Duodenal mucosa (tissue), 2 donors: ENCODE measurements at regions not wholly inside any gene's neighbourhood (a gene's known extent, or its start where the extent isn't known, plus 50 kb on each side); places are given as distances from the start of the nearest gene placed in this dataset.

ENCODE experiments used
- H3K27ac ChIP-seq: one replicate; pipeline ENCODE4 v1.7.0; 2013; ENCODE audit warnings: low read depth, low read length
- H3K27me3 ChIP-seq, 2 donors: one replicate each; pipeline ENCODE4 v1.7.0; 2013; ENCODE audit warnings: low read length in 2 of 2, control low read depth in 1 of 2; ENCODE audit not compliant: insufficient read depth in 2 of 2, control insufficient read depth in 1 of 2
- H3K36me3 ChIP-seq, 2 donors: one replicate each; pipeline ENCODE4 v1.7.0; 2013; ENCODE audit warnings: low read length in 2 of 2, control low read depth in 1 of 2; ENCODE audit not compliant: insufficient read depth in 2 of 2, control insufficient read depth in 1 of 2
- H3K4me1 ChIP-seq, 2 donors: one replicate each; pipeline ENCODE4 v1.7.0; 2013; ENCODE audit warnings: low read length in 2 of 2, control low read depth in 1 of 2; ENCODE audit not compliant: insufficient read depth in 2 of 2, control insufficient read depth in 1 of 2
- H3K4me3 ChIP-seq, 2 donors: one replicate each; pipeline ENCODE4 v1.7.0; 2013; ENCODE audit warnings: low read length in 2 of 2, low read depth in 1 of 2
- H3K9ac ChIP-seq, 2 donors: one replicate each; pipeline ENCODE4 v1.7.0; 2013; ENCODE audit warnings: low read length in 2 of 2, low read depth in 1 of 2
- H3K9me3 ChIP-seq, 2 donors: one replicate each; pipeline ENCODE4 v1.7.0; 2013; ENCODE audit warnings: low read length in 2 of 2, control low read depth in 1 of 2; ENCODE audit not compliant: control insufficient read depth in 1 of 2

GRCh38 chr2:129732630-129733026, 246.8 kb upstream of the RAB6C start:
- no peaks in the 10 kb centered on the region for H3K36me3 ChIP-seq
- H3K27ac ChIP-seq = no peak overlapping the region
- no peak overlapping the region for H3K4me3 ChIP-seq
- H3K27me3 ChIP-seq = no peaks in the 10 kb centered on the region
- H3K9ac ChIP-seq = no peak overlapping the region
- no peaks in the 10 kb centered on the region for H3K9me3 ChIP-seq
- H3K4me1 ChIP-seq = no peaks in the 10 kb centered on the region

DNA sequence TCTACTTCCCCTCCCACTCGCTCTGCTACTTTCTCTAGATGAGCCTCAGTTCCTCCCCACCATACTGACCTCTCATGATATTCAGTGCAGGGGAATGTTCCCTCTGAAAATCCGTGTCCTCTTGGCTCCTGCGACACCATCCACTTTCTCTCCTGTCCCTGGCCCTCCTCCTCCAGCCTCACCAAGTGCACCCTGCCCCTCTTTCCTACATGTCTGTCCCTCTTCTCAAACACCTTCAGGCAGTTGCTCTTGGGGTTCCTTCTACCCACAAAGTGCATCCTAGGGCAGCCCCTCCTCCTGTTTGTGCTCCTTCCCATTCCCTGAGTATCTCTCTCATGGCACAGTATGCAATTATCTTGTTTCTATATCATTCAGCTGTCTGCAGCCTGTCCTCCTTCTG, 246.4 kb upstream of the RAB6C start:
- no peak overlapping the region for H3K4me3 ChIP-seq
- H3K36me3 ChIP-seq = no peaks in the 10 kb centered on the region
- H3K9ac ChIP-seq = no peak overlapping the region
- H3K27ac ChIP-seq = no peak overlapping the region
- no peaks in the 10 kb centered on the region for H3K4me1 ChIP-seq
- no peaks in the 10 kb centered on the region for H3K9me3 ChIP-seq
- no peaks in the 10 kb centered on the region for H3K27me3 ChIP-seq

DNA sequence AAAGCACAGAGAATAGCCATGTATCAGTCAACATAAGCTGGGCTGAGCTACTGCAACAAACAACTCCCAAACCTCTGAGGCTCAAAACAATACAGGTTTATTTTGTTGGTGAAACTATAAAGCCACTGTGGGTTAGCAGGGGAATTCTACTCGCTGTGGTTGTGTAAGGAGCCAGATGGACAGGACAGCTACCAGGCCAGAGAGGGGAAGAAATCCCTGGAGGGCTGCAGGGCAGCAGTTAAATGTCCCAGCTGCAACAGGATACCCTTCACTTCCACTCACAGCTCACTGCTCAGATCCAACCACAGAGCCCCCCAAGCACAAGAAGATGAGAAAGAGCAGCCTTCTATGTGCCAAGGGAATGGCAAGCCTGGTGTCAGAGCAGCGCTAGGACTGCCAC, 245.9 kb upstream of the RAB6C start:
- H3K27me3 ChIP-seq = no peaks in the 10 kb centered on the region
- no peak overlapping the region for H3K9ac ChIP-seq
- H3K36me3 ChIP-seq = no peaks in the 10 kb centered on the region
- no peak overlapping the region for H3K4me3 ChIP-seq
- no peaks in the 10 kb centered on the region for H3K9me3 ChIP-seq
- H3K27ac ChIP-seq = no peak overlapping the region
- no peaks in the 10 kb centered on the region for H3K4me1 ChIP-seq

GRCh38 chr2:129734343-129735034, 245.0 kb upstream of the RAB6C start:
- Histone ChIP-seq H3K9ac (no peak overlapping the region), H3K9me3 (no peaks in the 10 kb centered on the region), H3K36me3 (no peaks in the 10 kb centered on the region), H3K27ac (no peak overlapping the region), H3K4me3 (no peak overlapping the region), H3K27me3 (no peaks in the 10 kb centered on the region), H3K4me1 (no peaks in the 10 kb centered on the region)

- no peaks in the 10 kb centered on the region for H3K4me1 ChIP-seq
- H3K9me3 ChIP-seq = no peaks in the 10 kb centered on the region
- H3K36me3 ChIP-seq = no peaks in the 10 kb centered on the region
- H3K27ac ChIP-seq = no peak overlapping the region
- no peak overlapping the region for H3K9ac ChIP-seq
- no peaks in the 10 kb centered on the region for H3K27me3 ChIP-seq
- H3K4me3 ChIP-seq = no peak overlapping the region
These were observed 243.9 kb upstream of the RAB6C start for GRCh38 chr2:129735576-129735975.

GRCh38 chr2:129737660-129738527, 241.6 kb upstream of the RAB6C start:
- no peak overlapping the region for H3K4me3 ChIP-seq
- no peaks in the 10 kb centered on the region for H3K9me3 ChIP-seq
- H3K36me3 ChIP-seq = no peaks in the 10 kb centered on the region
- H3K27ac ChIP-seq = no peak overlapping the region
- H3K27me3 ChIP-seq = no peaks in the 10 kb centered on the region
- H3K4me1 ChIP-seq = no peaks in the 10 kb centered on the region
- no peak overlapping the region for H3K9ac ChIP-seq

DNA sequence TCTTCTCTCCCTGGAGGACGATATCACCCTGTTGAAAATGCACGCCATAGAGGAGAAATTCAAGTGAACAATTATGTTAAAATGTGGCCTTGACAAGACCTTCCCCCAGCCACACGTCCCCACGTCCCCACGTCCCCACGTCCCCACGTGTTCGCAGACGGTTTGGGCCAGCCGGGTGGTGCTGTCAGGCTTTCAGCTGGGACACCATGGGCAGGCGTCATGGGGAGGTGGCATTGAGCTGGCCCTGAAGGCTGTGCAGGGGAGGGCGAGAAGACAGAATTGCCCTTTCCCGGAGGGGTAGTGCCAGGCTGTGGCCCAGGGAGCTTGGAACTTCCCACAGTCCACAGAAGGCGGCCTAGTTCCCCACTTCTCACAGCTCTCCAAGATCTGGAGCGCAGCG, 240.7 kb upstream of the RAB6C start:
- no peaks in the 10 kb centered on the region for H3K27me3 ChIP-seq
- H3K9me3 ChIP-seq = no peaks in the 10 kb centered on the region
- no peaks in the 10 kb centered on the region for H3K4me1 ChIP-seq
- no peaks in the 10 kb centered on the region for H3K36me3 ChIP-seq
- no peak overlapping the region for H3K27ac ChIP-seq
- H3K4me3 ChIP-seq = no peak overlapping the region
- H3K9ac ChIP-seq = no peak overlapping the region

GRCh38 chr2:129740504-129740903, 239.0 kb upstream of the RAB6C start:
- no peaks in the 10 kb centered on the region for H3K36me3 ChIP-seq
- no peaks in the 10 kb centered on the region for H3K4me1 ChIP-seq
- H3K9me3 ChIP-seq = no peaks in the 10 kb centered on the region
- H3K27me3 ChIP-seq = no peaks in the 10 kb centered on the region
- no peak overlapping the region for H3K9ac ChIP-seq
- no peak overlapping the region for H3K4me3 ChIP-seq
- no peak overlapping the region for H3K27ac ChIP-seq

GRCh38 chr2:129741165-129741564, 238.3 kb upstream of the RAB6C start:
- Histone ChIP-seq H3K4me1 (no peaks in the 10 kb centered on the region), H3K4me3 (no peak overlapping the region), H3K36me3 (no peaks in the 10 kb centered on the region), H3K9me3 (no peaks in the 10 kb centered on the region), H3K27me3 (no peaks in the 10 kb centered on the region), H3K27ac (no peak overlapping the region), H3K9ac (no peak overlapping the region)

GRCh38 chr2:129741623-129742022, 237.8 kb upstream of the RAB6C start:
- Histone ChIP-seq H3K9ac (no peak overlapping the region), H3K4me1 (no peaks in the 10 kb centered on the region), H3K27me3 (no peaks in the 10 kb centered on the region), H3K4me3 (no peak overlapping the region), H3K9me3 (no peaks in the 10 kb centered on the region), H3K27ac (no peak overlapping the region), H3K36me3 (no peaks in the 10 kb centered on the region)
